BLaER1 treated with 17β-estradiol and CSF1 and Interleukin-3, amounts not matched to agents 10 nM and 100 nM (cell line): ENCODE measurements at regions not wholly inside any gene's neighbourhood (a gene's known extent, or its start where the extent isn't known, plus 50 kb on each side); places are given as distances from the start of the nearest gene placed in this dataset.
"Not testable (repeated sequence)": the region's sequence is repeated elsewhere in the genome, so short reads cannot be mapped to it uniquely, and the experiment has no call there.

Experiments used
- H3K27ac ChIP-seq, 11 experiments: shearing (Covaris generic); formaldehyde crosslinking; 2 replicates each; pipeline ENCODE4 v1.8.1; 2022
- H3K27me3 ChIP-seq, 11 experiments: shearing (Covaris generic); formaldehyde crosslinking; 2 replicates each; pipeline ENCODE4 v1.8.1; 2022
- H3K36me3 ChIP-seq, 11 experiments: shearing (Covaris generic); formaldehyde crosslinking; 2 replicates each; pipeline ENCODE4 v1.8.1; 2022
- H3K4me1 ChIP-seq, 10 experiments: shearing (Covaris generic); formaldehyde crosslinking; 2 replicates each; pipeline ENCODE4 v1.8.1; 2022
- H3K4me2 ChIP-seq, 11 experiments: shearing (Covaris generic); formaldehyde crosslinking; 2 replicates each; pipeline ENCODE4 v1.8.1; 2022
- H3K4me3 ChIP-seq, 10 experiments: shearing (Covaris generic); formaldehyde crosslinking; 2 replicates each; pipeline ENCODE4 v1.8.1; 2022
- H3K9ac ChIP-seq, 11 experiments: shearing (Covaris generic); formaldehyde crosslinking; 2 replicates each; pipeline ENCODE4 v1.8.1; 2022
- H3K9me3 ChIP-seq, 11 experiments: shearing (Covaris generic); formaldehyde crosslinking; replicated peaks in 1 of 11; 2 replicates each; pipeline ENCODE4 v1.8.1; 2022
- H4K20me1 ChIP-seq, 11 experiments: shearing (Covaris generic); formaldehyde crosslinking; 2 replicates each; pipeline ENCODE4 v1.8.1; 2022
- Cebpa-rat ChIP-seq, 11 experiments: shearing (Covaris generic); IDR thresholded peaks; 2 replicates each; pipeline ENCODE4 v1.8.1; 2022

- no peak for TF ChIP-seq Cebpa-rat (IDR thresholded peaks at IDR 0.05)
- no peak overlapping the region for H3K27ac ChIP-seq
Measured at GRCh38 chr5:138694146-138694545, 59.1 kb upstream of the CTNNA1 start.

GRCh38 chr5:138692370-138692769 is 60.9 kb upstream of the CTNNA1 start:
- Histone ChIP-seq H3K36me3 (no peaks in the 10 kb centered on the region), H3K27me3 (no peaks in the 10 kb centered on the region), H3K4me1 (peaks cover 0 to 1% (median 0%) of the 10 kb centered on the region in 10 experiments; a peak in 3 of 20 replicates), H3K4me2 (no peak overlapping the region), H3K9ac (no peak overlapping the region), H3K9me3 (no peaks in the 10 kb centered on the region), H3K4me3 (no peak overlapping the region), H3K27ac (no peak overlapping the region), H4K20me1 (no peaks in the 10 kb centered on the region)
- TF ChIP-seq Cebpa-rat (IDR thresholded peaks at IDR 0.05): no peak

More at GRCh38 chr5:138694146-138694545, 59.1 kb upstream of the CTNNA1 start:
- no peak overlapping the region for H3K4me3 ChIP-seq
- no peaks in the 10 kb centered on the region for H3K27me3 ChIP-seq
- no peak overlapping the region for H3K4me2 ChIP-seq
- peaks cover 0 to 13% (median 9%) of the 10 kb centered on the region in 10 experiments; a peak in 11 of 20 replicates for H3K4me1 ChIP-seq
- no peak overlapping the region for H3K9ac ChIP-seq
- H3K36me3 ChIP-seq: no peaks in the 10 kb centered on the region
- H3K9me3 ChIP-seq: no peaks in the 10 kb centered on the region
- no peaks in the 10 kb centered on the region for H4K20me1 ChIP-seq

GRCh38 chr5:138686668-138687067 is 66.6 kb upstream of the CTNNA1 start:
- no peaks in the 10 kb centered on the region for H3K27me3 ChIP-seq
- peak overlapping the region in 5 of 11 experiments; percentile 2 to 51 (median 29); a peak in 7 of 22 replicates for H3K4me2 ChIP-seq
- H3K9me3 ChIP-seq: peaks cover 0 to 15% (median 6%) of the 10 kb centered on the region in 11 experiments; a peak in 6 of 22 replicates
- no peak overlapping the region for H3K27ac ChIP-seq
- TF ChIP-seq Cebpa-rat (IDR thresholded peaks at IDR 0.05): no peak
- no peaks in the 10 kb centered on the region for H4K20me1 ChIP-seq
- no peaks in the 10 kb centered on the region for H3K36me3 ChIP-seq
- H3K4me3 ChIP-seq: no peak overlapping the region
- no peak overlapping the region for H3K9ac ChIP-seq
- peaks cover 0 to 27% (median 3%) of the 10 kb centered on the region in 10 experiments; a peak in 8 of 20 replicates for H3K4me1 ChIP-seq

- no peak overlapping the region for H3K27ac ChIP-seq
- H3K4me3 ChIP-seq: no peak overlapping the region
- no peak overlapping the region for H3K9ac ChIP-seq
- no peaks in the 10 kb centered on the region for H4K20me1 ChIP-seq
- no peaks in the 10 kb centered on the region for H3K27me3 ChIP-seq
- no peak for TF ChIP-seq Cebpa-rat (IDR thresholded peaks at IDR 0.05)
- peaks cover 0 to 27% (median 3%) of the 10 kb centered on the region in 10 experiments; a peak in 8 of 20 replicates for H3K4me1 ChIP-seq
- H3K9me3 ChIP-seq: peaks cover 0 to 15% (median 6%) of the 10 kb centered on the region in 11 experiments; a peak in 6 of 22 replicates
- peak overlapping the region in 2 of 11 experiments; percentile 8 to 22; a peak in 4 of 22 replicates for H3K4me2 ChIP-seq
- no peaks in the 10 kb centered on the region for H3K36me3 ChIP-seq
Measured at GRCh38 chr5:138685193-138685745, 68.0 kb upstream of the CTNNA1 start.

- not testable (repeated sequence) for H3K27ac ChIP-seq, H4K20me1 ChIP-seq, H3K9ac ChIP-seq, H3K4me3 ChIP-seq, H3K4me2 ChIP-seq, H3K36me3 ChIP-seq, H3K27me3 ChIP-seq
- peaks cover 0 to 15% (median 6%) of the 10 kb centered on the region in 11 experiments; a peak in 6 of 22 replicates for H3K9me3 ChIP-seq
- peaks cover 0 to 27% (median 3%) of the 10 kb centered on the region in 10 experiments; a peak in 8 of 20 replicates for H3K4me1 ChIP-seq
Measured at GRCh38 chr5:138682462-138682861, 70.8 kb upstream of the CTNNA1 start.

GRCh38 chr5:138678826-138679225 is 74.4 kb upstream of the CTNNA1 start:
- H3K9ac ChIP-seq, H3K4me3 ChIP-seq, H3K36me3 ChIP-seq, H4K20me1 ChIP-seq, H3K27ac ChIP-seq, H3K4me2 ChIP-seq, H3K4me1 ChIP-seq, H3K27me3 ChIP-seq: not testable (repeated sequence)
- peaks cover 0 to 13% (median 10%) of the 10 kb centered on the region in 11 experiments; a peak in 16 of 22 replicates for H3K9me3 ChIP-seq

- no peak for TF ChIP-seq Cebpa-rat (IDR thresholded peaks at IDR 0.05)
- no peak overlapping the region for H3K9ac ChIP-seq
- H3K27me3 ChIP-seq: no peaks in the 10 kb centered on the region
- H3K4me1 ChIP-seq: no peaks in the 10 kb centered on the region
- no peak overlapping the region for H3K4me2 ChIP-seq
- H4K20me1 ChIP-seq: no peaks in the 10 kb centered on the region
- H3K4me3 ChIP-seq: no peak overlapping the region
- no peak overlapping the region for H3K27ac ChIP-seq
- peaks cover 0 to 16% (median 11%) of the 10 kb centered on the region in 11 experiments; a peak in 15 of 22 replicates for H3K9me3 ChIP-seq
- no peaks in the 10 kb centered on the region for H3K36me3 ChIP-seq
Measured at GRCh38 chr5:138677782-138678181, 75.4 kb upstream of the CTNNA1 start.

- Histone ChIP-seq H3K4me2 (no peak overlapping the region), H3K36me3 (no peaks in the 10 kb centered on the region), H3K27ac (no peak overlapping the region), H3K4me1 (no peaks in the 10 kb centered on the region), H3K27me3 (no peaks in the 10 kb centered on the region), H3K4me3 (no peak overlapping the region), H3K9ac (no peak overlapping the region), H3K9me3 (peaks cover 0 to 16% (median 11%) of the 10 kb centered on the region in 11 experiments; a peak in 15 of 22 replicates), H4K20me1 (no peaks in the 10 kb centered on the region)
- TF ChIP-seq Cebpa-rat (IDR thresholded peaks at IDR 0.05): no peak
Measured at GRCh38 chr5:138676556-138677193, 76.5 kb upstream of the CTNNA1 start.

GRCh38 chr5:138676002-138676401 is 77.2 kb upstream of the CTNNA1 start:
- H3K27ac ChIP-seq: no peak overlapping the region
- no peaks in the 10 kb centered on the region for H3K36me3 ChIP-seq
- no peak overlapping the region for H3K4me2 ChIP-seq
- no peak overlapping the region for H3K9ac ChIP-seq
- no peaks in the 10 kb centered on the region for H3K4me1 ChIP-seq
- no peak overlapping the region for H3K4me3 ChIP-seq
- TF ChIP-seq Cebpa-rat (IDR thresholded peaks at IDR 0.05): no peak
- H4K20me1 ChIP-seq: no peaks in the 10 kb centered on the region
- peaks cover 0 to 16% (median 11%) of the 10 kb centered on the region in 11 experiments; a peak in 15 of 22 replicates for H3K9me3 ChIP-seq
- no peaks in the 10 kb centered on the region for H3K27me3 ChIP-seq
